Astrocyte (in vitro differentiated cells and primary cell): ENCODE measurements at regions not wholly inside any gene's neighbourhood (a gene's known extent, or its start where the extent isn't known, plus 50 kb on each side); places are given as distances from the start of the nearest gene placed in this dataset.
A peak's percentile ranks its signal among the peaks of the same experiment; 100 is the strongest.

Experiments used
- DNase-seq: peaks from one replicate; pipeline ENCODE4 v3.0.0-alpha.2; 2010; ENCODE audit warnings: low read depth
- FAIRE-seq: peaks from 2 replicates; lab custom pipeline; 2011; peaks lifted over from hg19 to GRCh38; lab: Jason Lieb, UNC
- H2AFZ ChIP-seq: 2 replicates; pipeline ENCODE4 v1.6.0; 2012; ENCODE audit warnings: low read depth, low read length, inconsistent platforms
- H3K27ac ChIP-seq: 2 replicates; pipeline ENCODE4 v1.5.1; 2011; ENCODE audit warnings: low read depth, low read length, inconsistent platforms
- H3K27me3 ChIP-seq: 2 replicates; pipeline ENCODE4 v1.6.0; 2011; ENCODE audit warnings: low read length, inconsistent platforms; ENCODE audit not compliant: insufficient read depth
- H3K36me3 ChIP-seq: 2 replicates; pipeline ENCODE4 v1.5.1; 2011; ENCODE audit warnings: low read length, inconsistent platforms; ENCODE audit not compliant: insufficient read depth
- H3K4me1 ChIP-seq: 2 replicates; pipeline ENCODE4 v1.5.1; 2011; ENCODE audit warnings: low read length, inconsistent platforms; ENCODE audit not compliant: insufficient read depth
- H3K4me2 ChIP-seq: 2 replicates; pipeline ENCODE4 v1.6.0; 2012; ENCODE audit warnings: low read length, inconsistent platforms
- H3K4me3 ChIP-seq: 2 replicates; pipeline ENCODE4 v1.5.1; 2011; ENCODE audit warnings: low read depth, mild to moderate bottlenecking, low read length, inconsistent platforms; ENCODE audit not compliant: insufficient read depth
- H3K79me2 ChIP-seq: 2 replicates; pipeline ENCODE4 v1.6.0; 2012; ENCODE audit warnings: mild to moderate bottlenecking, low read length, inconsistent platforms; ENCODE audit not compliant: insufficient read depth
- H3K9ac ChIP-seq: 2 replicates; pipeline ENCODE4 v1.6.0; 2012; ENCODE audit warnings: mild to moderate bottlenecking, low read length, inconsistent platforms
- H3K9me3 ChIP-seq: 2 replicates; pipeline ENCODE4 v1.5.1; 2012; ENCODE audit warnings: low read depth, mild to moderate bottlenecking, low read length, inconsistent platforms; ENCODE audit not compliant: insufficient read depth
- H4K20me1 ChIP-seq: 2 replicates; pipeline ENCODE4 v1.6.0; 2012; ENCODE audit warnings: low read length, inconsistent platforms; ENCODE audit not compliant: insufficient read depth
- H3K27ac Mint-ChIP-seq: one replicate; pipeline ENCODE4 v1.8.0; 2021; ENCODE audit warnings: mild to moderate bottlenecking, mixed read lengths; ENCODE audit not compliant: unreplicated experiment
- H3K27me3 Mint-ChIP-seq: one replicate; pipeline ENCODE4 v1.8.0; 2021; ENCODE audit warnings: low read depth, mixed read lengths; ENCODE audit not compliant: unreplicated experiment
- H3K36me3 Mint-ChIP-seq: one replicate; pipeline ENCODE4 v1.8.0; 2021; ENCODE audit warnings: low read depth, mixed read lengths; ENCODE audit not compliant: unreplicated experiment
- H3K4me1 Mint-ChIP-seq: one replicate; pipeline ENCODE4 v1.8.0; 2021; ENCODE audit warnings: low read depth, mixed read lengths; ENCODE audit not compliant: unreplicated experiment
- H3K4me3 Mint-ChIP-seq: one replicate; pipeline ENCODE4 v1.8.0; 2021; ENCODE audit warnings: mild to moderate bottlenecking, moderate library complexity, mixed read lengths; ENCODE audit not compliant: unreplicated experiment
- H3K9me3 Mint-ChIP-seq: one replicate; pipeline ENCODE4 v1.8.0; 2021; ENCODE audit warnings: mild to moderate bottlenecking, mixed read lengths; ENCODE audit not compliant: unreplicated experiment
- EZH2 ChIP-seq: IDR thresholded peaks from 2 replicates; pipeline ENCODE4 v1.6.1; 2012; ENCODE audit warnings: mild to moderate bottlenecking, low read length, inconsistent platforms; ENCODE audit not compliant: insufficient read depth
- TF ChIP-seq, protein P1 (sequence below): IDR thresholded peaks from 2 replicates; pipeline ENCODE4 v1.5.1; 2011; ENCODE audit warnings: low read depth, mild to moderate bottlenecking, inconsistent platforms, low read length, moderate library complexity; ENCODE audit not compliant: insufficient read depth

DNA sequence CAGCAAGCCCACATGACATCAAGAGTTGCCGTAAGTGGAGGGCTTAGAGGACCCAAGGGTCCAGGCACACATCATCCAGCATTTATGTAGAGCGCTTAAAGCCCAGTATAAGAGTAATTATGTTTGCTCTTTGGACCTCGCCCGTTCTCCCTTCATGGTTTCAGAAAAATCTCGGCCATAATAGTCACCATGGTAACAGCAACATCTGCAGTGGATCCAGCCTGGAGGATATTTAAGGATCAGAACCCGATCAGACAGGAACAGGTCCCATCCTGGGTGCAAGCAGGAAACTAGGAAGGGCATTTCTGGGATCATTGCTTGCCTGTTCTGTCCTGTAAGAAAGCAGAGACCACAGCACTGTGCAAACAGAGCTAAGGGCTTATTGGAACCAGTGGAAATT lies 89.9 kb upstream of the KAZN start:
- Histone ChIP-seq H3K79me2 (no peaks in the 10 kb centered on the region), H3K27me3 (no peaks in the 10 kb centered on the region), H3K36me3 (no peaks in the 10 kb centered on the region), H3K9ac (no peak overlapping the region), H3K4me2 (no peak overlapping the region), H4K20me1 (no peaks in the 10 kb centered on the region), H3K4me1 (no peaks in the 10 kb centered on the region), H3K27ac (no peak overlapping the region), H2AFZ (no peak overlapping the region), H3K9me3 (peaks cover 2% of the 10 kb centered on the region), H3K4me3 (no peak overlapping the region)
- FAIRE-seq (no peak), DNase-seq (no peak)
- no peaks in the 10 kb centered on the region for H3K4me1 Mint-ChIP-seq
- no peak overlapping the region for H3K4me3 Mint-ChIP-seq
- no peaks in the 10 kb centered on the region for H3K9me3 Mint-ChIP-seq
- no peak overlapping the region for H3K27ac Mint-ChIP-seq
- H3K27me3 Mint-ChIP-seq, result peaks cover 16% of the 10 kb centered on the region
- no peak for TF ChIP-seq EZH2
- TF ChIP-seq, protein P1, sequence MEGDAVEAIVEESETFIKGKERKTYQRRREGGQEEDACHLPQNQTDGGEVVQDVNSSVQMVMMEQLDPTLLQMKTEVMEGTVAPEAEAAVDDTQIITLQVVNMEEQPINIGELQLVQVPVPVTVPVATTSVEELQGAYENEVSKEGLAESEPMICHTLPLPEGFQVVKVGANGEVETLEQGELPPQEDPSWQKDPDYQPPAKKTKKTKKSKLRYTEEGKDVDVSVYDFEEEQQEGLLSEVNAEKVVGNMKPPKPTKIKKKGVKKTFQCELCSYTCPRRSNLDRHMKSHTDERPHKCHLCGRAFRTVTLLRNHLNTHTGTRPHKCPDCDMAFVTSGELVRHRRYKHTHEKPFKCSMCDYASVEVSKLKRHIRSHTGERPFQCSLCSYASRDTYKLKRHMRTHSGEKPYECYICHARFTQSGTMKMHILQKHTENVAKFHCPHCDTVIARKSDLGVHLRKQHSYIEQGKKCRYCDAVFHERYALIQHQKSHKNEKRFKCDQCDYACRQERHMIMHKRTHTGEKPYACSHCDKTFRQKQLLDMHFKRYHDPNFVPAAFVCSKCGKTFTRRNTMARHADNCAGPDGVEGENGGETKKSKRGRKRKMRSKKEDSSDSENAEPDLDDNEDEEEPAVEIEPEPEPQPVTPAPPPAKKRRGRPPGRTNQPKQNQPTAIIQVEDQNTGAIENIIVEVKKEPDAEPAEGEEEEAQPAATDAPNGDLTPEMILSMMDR, result no peak
- H3K36me3 Mint-ChIP-seq, result no peaks in the 10 kb centered on the region

DNA sequence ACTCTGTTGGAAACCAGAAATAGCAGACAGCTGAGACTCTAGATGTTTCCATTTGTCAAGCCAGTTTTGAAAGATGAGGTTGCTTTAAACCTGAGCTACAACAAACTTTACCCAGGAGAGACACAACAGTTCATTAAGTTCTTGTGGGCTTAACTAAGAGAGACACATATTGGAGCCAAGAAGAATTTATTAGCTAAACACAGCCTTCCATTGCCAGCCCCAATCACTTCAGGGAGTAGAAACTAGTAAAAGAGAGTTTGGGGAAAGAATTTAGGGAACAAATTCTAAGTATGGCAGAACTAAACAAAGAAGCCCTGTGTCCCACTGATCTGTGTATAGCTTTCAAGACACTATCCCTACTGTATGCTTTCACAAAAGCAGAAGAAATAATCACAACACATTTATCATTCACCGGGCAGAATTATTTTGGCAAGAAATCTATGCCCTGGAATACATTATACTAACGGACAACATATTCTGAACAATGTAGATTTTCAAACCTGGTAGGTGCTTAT lies 87.3 kb upstream of the KAZN start:
- Mint-ChIP-seq H3K27ac (no peak overlapping the region), H3K9me3 (no peaks in the 10 kb centered on the region), H3K27me3 (peaks cover 8% of the 10 kb centered on the region), H3K36me3 (no peaks in the 10 kb centered on the region), H3K4me3 (no peak overlapping the region), H3K4me1 (no peaks in the 10 kb centered on the region)
- Histone ChIP-seq H3K27ac (no peak overlapping the region), H3K36me3 (no peaks in the 10 kb centered on the region), H3K9me3 (no peaks in the 10 kb centered on the region), H3K4me1 (no peaks in the 10 kb centered on the region), H3K79me2 (no peaks in the 10 kb centered on the region), H2AFZ (peak overlapping the region; percentile 11), H3K27me3 (no peaks in the 10 kb centered on the region), H3K4me2 (no peak overlapping the region), H3K4me3 (no peak overlapping the region), H4K20me1 (no peaks in the 10 kb centered on the region), H3K9ac (no peak overlapping the region)
- FAIRE-seq (no peak), DNase-seq (no peak)
- TF ChIP-seq, protein P1, result no peak
- TF ChIP-seq EZH2, result no peak

DNA sequence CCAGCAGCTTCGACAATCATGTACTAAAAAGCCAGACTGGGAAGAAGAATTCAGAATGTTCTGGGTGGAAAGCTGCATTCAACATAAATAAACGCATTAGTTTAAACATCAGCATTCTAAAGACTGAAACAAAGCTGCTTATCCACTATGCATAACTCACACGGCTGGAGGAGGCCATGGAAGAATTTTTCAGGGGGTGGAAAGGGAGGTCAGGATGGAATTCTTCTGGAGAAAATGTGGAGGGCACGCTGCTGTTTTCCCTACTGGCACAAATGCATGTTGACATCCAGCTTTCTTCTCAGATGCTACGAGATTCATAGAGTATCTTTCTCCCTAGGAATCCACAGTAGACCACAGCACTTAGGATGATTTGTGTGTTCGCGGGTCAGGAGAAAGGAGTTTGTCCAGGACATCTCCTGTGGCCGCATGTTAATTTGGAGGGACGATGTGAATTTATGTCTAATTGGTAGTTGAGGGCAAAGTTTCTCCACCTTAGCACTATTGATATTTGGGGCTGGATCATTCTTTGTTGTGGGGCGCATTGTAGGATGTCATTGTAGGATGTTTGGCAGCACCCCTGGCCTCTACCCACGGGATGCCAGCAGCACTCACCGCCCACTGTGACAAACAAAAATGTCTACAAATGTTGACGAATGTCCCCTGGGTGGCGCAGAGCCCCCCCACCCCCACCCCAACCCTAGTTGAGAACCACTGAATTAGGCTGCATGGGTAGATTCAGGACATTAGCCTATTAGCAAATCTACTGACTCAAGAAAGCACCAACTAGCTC lies 86.5 kb upstream of the KAZN start:
- no peak overlapping the region for H3K4me3 Mint-ChIP-seq
- H3K9me3 Mint-ChIP-seq, result no peaks in the 10 kb centered on the region
- no peak for FAIRE-seq
- no peaks in the 10 kb centered on the region for H4K20me1 ChIP-seq
- H3K4me2 ChIP-seq, result no peak overlapping the region
- no peak overlapping the region for H3K4me3 ChIP-seq
- no peak overlapping the region for H2AFZ ChIP-seq
- H3K79me2 ChIP-seq, result no peaks in the 10 kb centered on the region
- DNase-seq, result peak; percentile 20
- no peak for TF ChIP-seq EZH2
- TF ChIP-seq, protein P1, result no peak
- H3K9ac ChIP-seq, result no peak overlapping the region
- H3K27me3 ChIP-seq, result no peaks in the 10 kb centered on the region
- H3K4me1 Mint-ChIP-seq, result no peaks in the 10 kb centered on the region
- no peak overlapping the region for H3K27ac ChIP-seq
- H3K36me3 Mint-ChIP-seq, result no peaks in the 10 kb centered on the region
- no peaks in the 10 kb centered on the region for H3K36me3 ChIP-seq
- peaks cover 2% of the 10 kb centered on the region for H3K4me1 ChIP-seq
- no peaks in the 10 kb centered on the region for H3K9me3 ChIP-seq
- H3K27me3 Mint-ChIP-seq, result peaks cover 8% of the 10 kb centered on the region
- no peak overlapping the region for H3K27ac Mint-ChIP-seq
